Keratinocyte (primary cell): ENCODE measurements at regions not wholly inside any gene's neighbourhood (a gene's known extent, or its start where the extent isn't known, plus 50 kb on each side); places are given as distances from the start of the nearest gene placed in this dataset.

ENCODE experiments used
- DNase-seq: peaks from one replicate; pipeline ENCODE4 v3.0.0-alpha.2; 2011; ENCODE audit warnings: low read depth, missing footprints, low spot score
- FAIRE-seq: peaks from 2 replicates; lab custom pipeline; 2011; peaks lifted over from hg19 to GRCh38; lab: Jason Lieb, UNC
- H2AFZ ChIP-seq: 2 replicates; pipeline ENCODE4 v1.6.0; 2012; ENCODE audit warnings: low read length, control low read depth, inconsistent platforms; ENCODE audit not compliant: control insufficient read depth
- H3K27ac ChIP-seq: 2 replicates; pipeline ENCODE4 v1.5.1; 2011; ENCODE audit warnings: low read length; ENCODE audit not compliant: control insufficient read depth, insufficient read depth
- H3K27me3 ChIP-seq: 3 replicates; pipeline ENCODE4 v1.6.0; 2011; ENCODE audit warnings: low read length; ENCODE audit not compliant: control insufficient read depth, insufficient read depth; ENCODE audit errors: extremely low read depth
- H3K36me3 ChIP-seq, 2 experiments: 2 replicates in 1 of 2; 3 replicates in 1 of 2; pipeline ENCODE4 v1.5.1; 2011; ENCODE audit warnings: low read length in 2 of 2, mild to moderate bottlenecking in 1 of 2; ENCODE audit not compliant: control insufficient read depth in 2 of 2, insufficient read depth in 2 of 2; ENCODE audit errors: extremely low read depth in 1 of 2
- H3K4me1 ChIP-seq: 3 replicates; pipeline ENCODE4 v1.5.1; 2011; ENCODE audit warnings: low read length; ENCODE audit not compliant: control insufficient read depth, insufficient read depth; ENCODE audit errors: extremely low read depth
- H3K4me2 ChIP-seq: 3 replicates; pipeline ENCODE4 v1.6.0; 2011; ENCODE audit warnings: low read depth, low read length; ENCODE audit not compliant: control insufficient read depth, insufficient read depth; ENCODE audit errors: extremely low read depth
- H3K4me3 ChIP-seq, 3 experiments: fragments of 200-600 bp in 1 of 3; sonication (generic) in 1 of 3; 2 replicates in 2 of 3; 3 replicates in 1 of 3; pipeline ENCODE4 v1.5.1; 2011 to 2016; ENCODE audit warnings: low read length in 3 of 3, mild to moderate bottlenecking in 3 of 3, control low read depth in 2 of 3, inconsistent platforms in 1 of 3, low read depth in 1 of 3, mixed read lengths in 1 of 3, mixed run types in 1 of 3, moderate library complexity in 1 of 3; ENCODE audit not compliant: control insufficient read depth in 2 of 3, insufficient read depth in 2 of 3; ENCODE audit errors: extremely low read depth in 1 of 3
- H3K79me2 ChIP-seq: 2 replicates; pipeline ENCODE4 v1.6.0; 2012; ENCODE audit warnings: low read length; ENCODE audit not compliant: control insufficient read depth, insufficient read depth
- H3K9ac ChIP-seq: 3 replicates; pipeline ENCODE4 v1.6.0; 2011; ENCODE audit warnings: low read length; ENCODE audit not compliant: control insufficient read depth, insufficient read depth; ENCODE audit errors: extremely low read depth
- H3K9me1 ChIP-seq: 3 replicates; pipeline ENCODE4 v1.6.0; 2011; ENCODE audit warnings: low read length; ENCODE audit not compliant: control insufficient read depth, insufficient read depth; ENCODE audit errors: extremely low read depth
- H3K9me3 ChIP-seq: 2 replicates; pipeline ENCODE4 v1.5.1; 2012; ENCODE audit warnings: low read depth, low read length; ENCODE audit not compliant: control insufficient read depth
- H4K20me1 ChIP-seq: 3 replicates; pipeline ENCODE4 v1.6.0; 2011; ENCODE audit warnings: low read length; ENCODE audit not compliant: control insufficient read depth, insufficient read depth; ENCODE audit errors: extremely low read depth
- EZH2 ChIP-seq: IDR thresholded peaks from one replicate; pipeline ENCODE4 v1.6.1; 2012; ENCODE audit warnings: inconsistent platforms, mild to moderate bottlenecking, low read length, moderate library complexity
- dilution Hi-C: fragments of 300-500 bp; cut with MboI; formaldehyde crosslinking; loops from one replicate; pipeline ENCODE4 v1.7.0; 2020; ENCODE audit warnings: low sequenced_read_pairs; ENCODE audit not compliant: extremely low pct_ligation_motif_present
- TF ChIP-seq, protein P1 (sequence below), 3 experiments: IDR thresholded peaks in 1 of 3; conservative IDR thresholded peaks in 1 of 3; optimal IDR thresholded peaks in 1 of 3; 2 replicates in 2 of 3; 3 replicates in 1 of 3; pipeline versions ENCODE3 to v1.5.1; 2011; ENCODE audit warnings: low read length in 3 of 3, mild to moderate bottlenecking in 3 of 3, moderate library complexity in 2 of 3, control low read depth in 1 of 3, inconsistent platforms in 1 of 3; ENCODE audit not compliant: insufficient read depth in 2 of 3; ENCODE audit errors: extremely low read depth in 1 of 3

DNA sequence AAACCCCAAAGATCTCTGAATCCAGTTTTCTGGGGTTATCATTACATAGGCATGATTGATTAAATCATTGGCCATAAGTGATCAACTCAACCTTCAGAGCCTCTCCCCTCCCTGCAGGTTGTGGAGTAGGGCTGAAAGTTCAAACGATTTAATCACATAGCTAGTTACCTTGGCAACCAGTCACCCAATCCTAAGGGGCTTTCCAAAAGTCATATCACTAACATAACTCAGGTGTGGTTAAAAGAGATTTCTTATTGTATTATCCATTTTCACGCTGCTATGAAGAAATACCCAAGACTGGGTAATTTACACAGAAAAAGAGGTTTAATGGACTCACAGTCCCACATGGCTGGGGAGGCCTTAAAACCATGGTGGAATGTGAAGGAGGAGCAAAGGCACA, 935.1 kb upstream of the SLC35B3 start:
- dilution Hi-C loops: no loop called here
- Histone ChIP-seq H3K9ac (no peak overlapping the region), H3K4me3 (no peak overlapping the region), H3K9me3 (no peaks in the 10 kb centered on the region), H3K9me1 (no peaks in the 10 kb centered on the region), H3K79me2 (no peaks in the 10 kb centered on the region), H3K4me2 (no peak overlapping the region), H3K27me3 (no peaks in the 10 kb centered on the region), H3K4me1 (no peaks in the 10 kb centered on the region), H3K27ac (no peak overlapping the region), H3K36me3 (no peaks in the 10 kb centered on the region), H2AFZ (no peak overlapping the region), H4K20me1 (no peaks in the 10 kb centered on the region)
- TF ChIP-seq EZH2: no peak
- TF ChIP-seq, protein P1, sequence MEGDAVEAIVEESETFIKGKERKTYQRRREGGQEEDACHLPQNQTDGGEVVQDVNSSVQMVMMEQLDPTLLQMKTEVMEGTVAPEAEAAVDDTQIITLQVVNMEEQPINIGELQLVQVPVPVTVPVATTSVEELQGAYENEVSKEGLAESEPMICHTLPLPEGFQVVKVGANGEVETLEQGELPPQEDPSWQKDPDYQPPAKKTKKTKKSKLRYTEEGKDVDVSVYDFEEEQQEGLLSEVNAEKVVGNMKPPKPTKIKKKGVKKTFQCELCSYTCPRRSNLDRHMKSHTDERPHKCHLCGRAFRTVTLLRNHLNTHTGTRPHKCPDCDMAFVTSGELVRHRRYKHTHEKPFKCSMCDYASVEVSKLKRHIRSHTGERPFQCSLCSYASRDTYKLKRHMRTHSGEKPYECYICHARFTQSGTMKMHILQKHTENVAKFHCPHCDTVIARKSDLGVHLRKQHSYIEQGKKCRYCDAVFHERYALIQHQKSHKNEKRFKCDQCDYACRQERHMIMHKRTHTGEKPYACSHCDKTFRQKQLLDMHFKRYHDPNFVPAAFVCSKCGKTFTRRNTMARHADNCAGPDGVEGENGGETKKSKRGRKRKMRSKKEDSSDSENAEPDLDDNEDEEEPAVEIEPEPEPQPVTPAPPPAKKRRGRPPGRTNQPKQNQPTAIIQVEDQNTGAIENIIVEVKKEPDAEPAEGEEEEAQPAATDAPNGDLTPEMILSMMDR (optimal IDR thresholded peaks at IDR 0.05 in 1 of 3, IDR thresholded peaks at IDR 0.05 in 1 of 3, conservative IDR thresholded peaks at IDR 0.05 in 1 of 3; ENCODE audit: extremely low read depth in 1 of 3, insufficient read depth in 2 of 3, low read length in 3 of 3): no peak
- DNase-seq: no peak
- no peak for FAIRE-seq

DNA sequence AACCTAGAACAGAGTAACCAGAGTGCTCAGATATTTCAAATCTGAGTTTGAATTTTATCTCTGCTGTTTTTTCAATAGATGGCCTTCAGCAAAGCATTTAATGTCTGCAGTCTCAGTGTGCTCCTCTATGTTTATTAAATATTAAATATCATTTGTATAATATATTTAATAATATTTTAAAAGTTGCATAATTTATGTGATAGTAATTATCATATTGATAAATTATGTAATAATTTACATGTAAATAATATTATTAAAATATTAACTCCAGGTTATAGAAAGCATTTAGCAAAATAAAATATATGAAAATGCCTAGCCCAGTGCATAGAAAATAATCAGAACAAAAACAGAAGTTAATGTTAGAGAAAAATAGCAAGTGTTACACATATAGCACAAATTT, 930.0 kb upstream of the SLC35B3 start:
- no peak overlapping the region for H3K9ac ChIP-seq
- no peak overlapping the region for H3K4me3 ChIP-seq
- no peaks in the 10 kb centered on the region for H3K4me1 ChIP-seq
- H4K20me1 ChIP-seq: no peaks in the 10 kb centered on the region
- FAIRE-seq (no peak), DNase-seq (no peak)
- H3K27me3 ChIP-seq: no peaks in the 10 kb centered on the region
- H2AFZ ChIP-seq: no peak overlapping the region
- no peaks in the 10 kb centered on the region for H3K9me1 ChIP-seq
- no peaks in the 10 kb centered on the region for H3K36me3 ChIP-seq
- TF ChIP-seq, protein P1 (optimal IDR thresholded peaks at IDR 0.05 in 1 of 3, IDR thresholded peaks at IDR 0.05 in 1 of 3, conservative IDR thresholded peaks at IDR 0.05 in 1 of 3; ENCODE audit: extremely low read depth in 1 of 3, insufficient read depth in 2 of 3, low read length in 3 of 3): no peak
- no peak for TF ChIP-seq EZH2
- H3K79me2 ChIP-seq: no peaks in the 10 kb centered on the region
- dilution Hi-C loops: no loop called here
- no peak overlapping the region for H3K4me2 ChIP-seq
- H3K9me3 ChIP-seq: no peaks in the 10 kb centered on the region
- H3K27ac ChIP-seq: no peak overlapping the region
